ENCODE measurements at regions not wholly inside any gene's neighbourhood (a gene's known extent, or its start where the extent isn't known, plus 50 kb on each side); places are given as distances from the start of the nearest gene placed in this dataset.
"Not testable (repeated sequence)": the region's sequence is repeated elsewhere in the genome, so short reads cannot be mapped to it uniquely, and the experiment has no call there.

- not testable (repeated sequence) for DNase-seq (ENCODE audit: low read depth in 2 of 2)
These were observed 237.5 kb downstream of the RTP5 start for GRCh38 chr2:242107065-242107464.

GRCh38 chr2:242108797-242109500 lies 239.4 kb downstream of the RTP5 start:
- DNase-seq (ENCODE audit: low read depth in 2 of 2), result not testable (repeated sequence)

DNA sequence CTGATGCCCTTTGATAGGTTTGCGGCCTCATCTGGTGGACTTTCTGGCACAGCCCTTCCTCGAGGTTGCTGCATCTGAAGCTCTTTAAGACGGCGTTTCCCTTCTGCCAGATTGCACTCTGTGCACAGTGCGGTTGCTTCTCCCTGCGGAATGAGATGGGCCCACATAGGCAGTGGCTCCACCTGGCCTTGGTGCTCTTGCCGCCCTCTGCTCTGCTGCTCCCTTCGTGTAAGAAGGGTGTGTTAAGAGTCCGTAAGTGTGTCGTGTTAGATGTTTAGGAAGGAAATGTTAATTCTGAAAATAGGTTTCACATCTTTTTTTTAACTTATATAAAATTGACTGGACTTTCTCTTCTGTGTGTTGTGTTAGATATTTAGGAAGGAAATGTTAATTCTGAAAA lies 240.3 kb downstream of the RTP5 start:
- DNase-seq (ENCODE audit: low read depth in 2 of 2), result not testable (repeated sequence)

GRCh38 chr2:242111954-242112353 lies 242.4 kb downstream of the RTP5 start:
- not testable (repeated sequence) for DNase-seq (ENCODE audit: low read depth in 2 of 2)

DNA sequence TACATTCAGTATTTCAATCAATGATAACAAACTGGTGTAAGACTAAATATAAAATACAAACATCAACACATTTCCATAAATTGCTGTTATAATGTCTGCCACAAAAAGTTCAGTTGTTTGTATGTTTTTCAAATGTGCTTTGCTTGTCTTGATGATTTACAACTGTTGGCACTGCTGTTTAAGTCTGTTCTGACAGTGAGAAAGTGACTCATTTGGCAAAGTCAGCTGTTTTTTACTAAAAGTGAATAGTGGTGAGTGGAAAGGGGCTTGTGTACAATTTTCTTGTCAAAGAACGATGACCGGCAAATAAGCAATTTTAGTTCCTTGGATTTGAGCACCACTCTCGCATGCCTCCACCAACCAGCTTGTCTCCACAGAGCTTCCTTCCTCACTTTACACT lies 244.0 kb downstream of the RTP5 start:
- not testable (repeated sequence) for DNase-seq (ENCODE audit: low read depth in 2 of 2)

DNA sequence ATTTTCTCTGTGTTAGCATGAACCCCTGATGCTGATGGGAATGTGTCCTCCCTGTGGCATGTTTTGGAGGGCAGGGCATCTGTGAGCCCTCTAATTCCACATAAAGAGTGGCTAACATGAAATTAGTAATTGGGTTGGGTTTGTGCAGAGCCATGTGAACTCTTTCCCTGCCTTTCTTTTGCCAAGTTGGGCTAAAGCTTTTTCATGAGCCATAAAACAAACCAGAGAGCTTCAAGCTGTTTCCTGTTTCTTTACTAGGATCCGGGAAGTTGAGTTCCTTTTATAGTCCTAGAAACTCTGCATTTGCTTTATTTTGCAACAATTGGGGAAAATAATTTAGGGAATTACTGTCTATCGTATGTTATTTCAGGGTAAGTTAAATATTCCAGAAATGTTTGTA lies 247.1 kb downstream of the RTP5 start:
- DNase-seq (ENCODE audit: low read depth in 2 of 2), result not testable (repeated sequence)

GRCh38 chr2:242117305-242117704 lies 247.8 kb downstream of the RTP5 start:
- not testable (repeated sequence) for DNase-seq (ENCODE audit: low read depth in 2 of 2)

DNA sequence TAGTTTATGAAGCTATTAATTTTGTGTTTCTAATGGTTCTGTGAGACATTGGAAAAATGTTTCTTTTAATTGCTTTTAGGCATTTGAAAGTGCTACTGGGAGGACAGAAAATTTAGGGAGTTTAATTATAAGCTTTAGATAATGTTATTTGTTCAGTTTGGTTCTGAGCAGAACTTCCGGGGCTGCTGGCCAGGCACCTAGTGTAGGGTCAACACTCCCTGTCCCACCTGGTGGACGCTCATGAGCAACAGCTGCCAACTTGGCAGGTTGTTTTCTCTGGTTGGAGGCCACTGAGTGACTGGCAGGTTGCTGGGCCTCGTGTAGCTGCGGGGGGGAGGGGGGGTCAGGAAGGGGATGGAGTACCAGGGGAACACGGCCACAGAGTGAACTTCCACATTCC lies 250.2 kb downstream of the RTP5 start:
- DNase-seq (ENCODE audit: low read depth in 2 of 2), result not testable (repeated sequence)

- DNase-seq (ENCODE audit: low read depth in 2 of 2), result not testable (repeated sequence)
These were observed 261.2 kb downstream of the RTP5 start for GRCh38 chr2:242130682-242131081.

- DNase-seq (ENCODE audit: low read depth in 2 of 2), result not testable (repeated sequence)
These were observed 290.4 kb downstream of the RTP5 start for GRCh38 chr2:242159921-242160320.

- not testable (repeated sequence) for DNase-seq (ENCODE audit: low read depth in 2 of 2)
These were observed 295.6 kb downstream of the RTP5 start for GRCh38 chr2:242165115-242165514.

DNA sequence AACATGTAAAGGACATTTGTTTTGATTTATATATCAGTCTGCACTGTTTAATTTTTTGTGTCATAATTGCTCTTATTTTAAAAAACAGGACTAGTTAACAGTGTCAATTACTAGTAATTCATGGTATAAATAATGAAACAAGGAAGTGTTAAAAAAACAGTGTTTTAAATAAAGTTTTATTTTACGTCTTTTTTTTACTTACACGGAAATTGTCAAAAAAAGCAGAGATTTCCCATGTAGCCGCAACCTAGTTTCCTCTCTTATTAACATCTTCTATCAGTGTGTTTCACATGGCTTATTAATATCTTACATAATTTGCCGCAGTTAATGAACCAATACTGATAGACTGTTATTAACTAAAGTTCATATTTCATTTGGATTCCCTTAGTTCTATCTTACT lies 301.8 kb downstream of the RTP5 start:
- DNase-seq (ENCODE audit: low read depth in 2 of 2), result not testable (repeated sequence)

Measured in stimulated activated CD8-positive, alpha-beta memory T cell treated with anti-CD3 and anti-CD28 coated beads, Interleukin-7, amount 100 ng/mL, for 4 hours (primary cell).